GM23338 (cell line): ENCODE measurements at regions not wholly inside any gene's neighbourhood (a gene's known extent, or its start where the extent isn't known, plus 50 kb on each side); places are given as distances from the start of the nearest gene placed in this dataset.

Experiments
- ATAC-seq: fragments of 200-7000 bp; cut with Tn5 transposase; 3 replicates; pipeline ENCODE4 v1.9.1; 2020
- DNase-seq: peaks from one replicate; pipeline ENCODE4 v3.0.0-alpha.2; 2015; ENCODE audit warnings: low spot score
- H2AFZ ChIP-seq: fragments of 200-600 bp; sonication (generic); 2 replicates; pipeline ENCODE4 v1.8.0; 2016; ENCODE audit warnings: antibody characterized with exemption, mild to moderate bottlenecking, moderate library complexity
- H3F3A ChIP-seq: fragments of 200-600 bp; sonication (generic); replicated peaks from 2 replicates; pipeline ENCODE4 v1.8.0; 2017; ENCODE audit warnings: antibody characterized with exemption, mixed run types, low read depth
- H3K27ac ChIP-seq: fragments of 200-600 bp; sonication (generic); 2 replicates; pipeline ENCODE4 v1.6.1; 2016; ENCODE audit warnings: low read depth
- H3K27me3 ChIP-seq: fragments of 200-600 bp; sonication (generic); 2 replicates; pipeline ENCODE4 v1.8.0; 2016; ENCODE audit warnings: mild to moderate bottlenecking, mixed run types, moderate library complexity; ENCODE audit not compliant: insufficient read depth
- H3K36me3 ChIP-seq: fragments of 200-600 bp; sonication (generic); 2 replicates; pipeline ENCODE4 v1.8.0; 2016; ENCODE audit warnings: mild to moderate bottlenecking; ENCODE audit not compliant: insufficient read depth
- H3K4me1 ChIP-seq: fragments of 200-600 bp; sonication (generic); 2 replicates; pipeline ENCODE4 v1.8.0; 2016; ENCODE audit warnings: mild to moderate bottlenecking, moderate library complexity; ENCODE audit not compliant: insufficient read depth
- H3K4me2 ChIP-seq: fragments of 200-600 bp; sonication (generic); 2 replicates; pipeline ENCODE4 v1.7.1; 2017; ENCODE audit warnings: mixed run types
- H3K4me3 ChIP-seq: fragments of 200-600 bp; sonication (generic); 2 replicates; pipeline ENCODE4 v1.6.1; 2016; ENCODE audit warnings: mixed run types
- H3K79me2 ChIP-seq: fragments of 200-600 bp; sonication (generic); replicated peaks from 2 replicates; pipeline ENCODE4 v1.8.0; 2017; ENCODE audit warnings: mild to moderate bottlenecking; ENCODE audit not compliant: insufficient read depth
- H3K9me2 ChIP-seq: fragments of 200-600 bp; sonication (generic); 2 replicates; pipeline ENCODE4 v1.8.0; 2017; ENCODE audit not compliant: insufficient read depth
- H4K20me1 ChIP-seq: fragments of 200-600 bp; sonication (generic); replicated peaks from 2 replicates; pipeline ENCODE4 v1.8.0; 2017; ENCODE audit warnings: mild to moderate bottlenecking; ENCODE audit not compliant: insufficient read depth
- H3K27ac Mint-ChIP-seq: 2 replicates; pipeline ENCODE4 v1.8.0; 2020; ENCODE audit warnings: inconsistent platforms, mild to moderate bottlenecking, moderate library complexity, mixed read lengths
- H3K27me3 Mint-ChIP-seq: 3 replicates; pipeline ENCODE4 v1.8.0; 2022; ENCODE audit warnings: low read depth, mild to moderate bottlenecking, moderate library complexity, mixed read lengths, inconsistent platforms; ENCODE audit not compliant: insufficient read depth, poor library complexity
- H3K36me3 Mint-ChIP-seq: 3 replicates; pipeline ENCODE4 v1.8.0; 2021; ENCODE audit warnings: low read depth, mild to moderate bottlenecking, inconsistent platforms, moderate library complexity, mixed read lengths
- H3K4me1 Mint-ChIP-seq: 3 replicates; pipeline ENCODE4 v1.8.0; 2020; ENCODE audit warnings: mild to moderate bottlenecking, inconsistent platforms, mixed read lengths
- H3K4me3 Mint-ChIP-seq: 3 replicates; pipeline ENCODE4 v1.8.0; 2021; ENCODE audit warnings: moderate library complexity, mild to moderate bottlenecking, inconsistent platforms, mixed read lengths
- H3K9me3 Mint-ChIP-seq: 3 replicates; pipeline ENCODE4 v1.8.0; 2020; ENCODE audit warnings: moderate library complexity, mild to moderate bottlenecking, inconsistent platforms, mixed read lengths
- CREB1 ChIP-seq: fragments of 250-450 bp; sonication (Bioruptor Pico); IDR thresholded peaks from 2 replicates; pipeline ENCODE4 v1.5.0; 2020; ENCODE audit warnings: low read depth, mild to moderate bottlenecking, moderate library complexity
- EZH2 ChIP-seq: fragments of 200-600 bp; sonication (generic); IDR thresholded peaks from one replicate; pipeline ENCODE4 v1.8.0; 2017; ENCODE audit warnings: antibody characterized with exemption, mild to moderate bottlenecking, low read depth; ENCODE audit not compliant: unreplicated experiment
- EZH2phosphoT487 ChIP-seq: fragments of 200-600 bp; sonication (generic); IDR thresholded peaks from one replicate; pipeline ENCODE4 v1.8.1; 2018; ENCODE audit warnings: antibody characterized with exemption; ENCODE audit not compliant: unreplicated experiment
- TF ChIP-seq, protein P1 (sequence below): IDR thresholded peaks from one replicate; pipeline ENCODE4 v1.6.1; 2018; ENCODE audit warnings: antibody characterized with exemption; ENCODE audit not compliant: unreplicated experiment
- TF ChIP-seq, protein P2 (sequence below): fragments of 250-450 bp; sonication (Bioruptor Pico); IDR thresholded peaks from 2 replicates; pipeline ENCODE4 v1.5.0; 2020; ENCODE audit warnings: mild to moderate bottlenecking, moderate library complexity

DNA sequence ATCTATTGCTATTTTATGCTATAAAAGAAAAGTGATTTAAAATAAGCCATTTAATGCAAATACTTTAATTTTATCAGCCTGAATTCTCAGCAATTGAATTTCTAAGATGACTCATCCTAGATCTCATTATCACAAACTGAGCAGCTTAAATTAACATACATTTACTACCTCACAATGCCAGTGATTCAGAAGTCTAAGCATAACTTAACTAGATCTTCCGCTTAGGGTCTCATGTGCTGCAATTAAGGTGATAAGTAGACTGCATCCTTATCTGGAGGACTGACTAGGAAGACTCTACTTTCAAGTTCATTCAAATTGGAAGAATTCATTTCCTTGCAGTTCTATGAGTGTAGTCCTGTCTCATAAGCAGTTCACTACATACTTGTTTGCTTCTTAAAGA is 286.6 kb downstream of the COL11A1 start:
- Mint-ChIP-seq H3K36me3 (no peaks in the 10 kb centered on the region), H3K27ac (no peak overlapping the region)

More for the DNA sequence above, 286.6 kb downstream of the COL11A1 start:
- H3K36me3 ChIP-seq: no peaks in the 10 kb centered on the region
- no peaks in the 10 kb centered on the region for H3F3A ChIP-seq
- no peaks in the 10 kb centered on the region for H4K20me1 ChIP-seq
- H2AFZ ChIP-seq: peak overlapping the region; percentile 8; the same call in 1 of the 2 replicates
- H3K27me3 ChIP-seq: no peaks in the 10 kb centered on the region
- no peak overlapping the region for H3K4me2 ChIP-seq
- no peaks in the 10 kb centered on the region for H3K9me2 ChIP-seq
- no peaks in the 10 kb centered on the region for H3K4me1 Mint-ChIP-seq
- no peaks in the 10 kb centered on the region for H3K27me3 Mint-ChIP-seq
- no peak for DNase-seq
- no peaks in the 10 kb centered on the region for H3K79me2 ChIP-seq
- no peak overlapping the region for H3K4me3 Mint-ChIP-seq
- no peak overlapping the region for H3K27ac ChIP-seq
- H3K4me1 ChIP-seq: no peaks in the 10 kb centered on the region
- TF ChIP-seq CREB1 (CRISPR knock-in tag): no peak
- TF ChIP-seq, protein P1, sequence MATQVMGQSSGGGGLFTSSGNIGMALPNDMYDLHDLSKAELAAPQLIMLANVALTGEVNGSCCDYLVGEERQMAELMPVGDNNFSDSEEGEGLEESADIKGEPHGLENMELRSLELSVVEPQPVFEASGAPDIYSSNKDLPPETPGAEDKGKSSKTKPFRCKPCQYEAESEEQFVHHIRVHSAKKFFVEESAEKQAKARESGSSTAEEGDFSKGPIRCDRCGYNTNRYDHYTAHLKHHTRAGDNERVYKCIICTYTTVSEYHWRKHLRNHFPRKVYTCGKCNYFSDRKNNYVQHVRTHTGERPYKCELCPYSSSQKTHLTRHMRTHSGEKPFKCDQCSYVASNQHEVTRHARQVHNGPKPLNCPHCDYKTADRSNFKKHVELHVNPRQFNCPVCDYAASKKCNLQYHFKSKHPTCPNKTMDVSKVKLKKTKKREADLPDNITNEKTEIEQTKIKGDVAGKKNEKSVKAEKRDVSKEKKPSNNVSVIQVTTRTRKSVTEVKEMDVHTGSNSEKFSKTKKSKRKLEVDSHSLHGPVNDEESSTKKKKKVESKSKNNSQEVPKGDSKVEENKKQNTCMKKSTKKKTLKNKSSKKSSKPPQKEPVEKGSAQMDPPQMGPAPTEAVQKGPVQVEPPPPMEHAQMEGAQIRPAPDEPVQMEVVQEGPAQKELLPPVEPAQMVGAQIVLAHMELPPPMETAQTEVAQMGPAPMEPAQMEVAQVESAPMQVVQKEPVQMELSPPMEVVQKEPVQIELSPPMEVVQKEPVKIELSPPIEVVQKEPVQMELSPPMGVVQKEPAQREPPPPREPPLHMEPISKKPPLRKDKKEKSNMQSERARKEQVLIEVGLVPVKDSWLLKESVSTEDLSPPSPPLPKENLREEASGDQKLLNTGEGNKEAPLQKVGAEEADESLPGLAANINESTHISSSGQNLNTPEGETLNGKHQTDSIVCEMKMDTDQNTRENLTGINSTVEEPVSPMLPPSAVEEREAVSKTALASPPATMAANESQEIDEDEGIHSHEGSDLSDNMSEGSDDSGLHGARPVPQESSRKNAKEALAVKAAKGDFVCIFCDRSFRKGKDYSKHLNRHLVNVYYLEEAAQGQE: no peak
- TF ChIP-seq EZH2: no peak
- TF ChIP-seq, protein P2, sequence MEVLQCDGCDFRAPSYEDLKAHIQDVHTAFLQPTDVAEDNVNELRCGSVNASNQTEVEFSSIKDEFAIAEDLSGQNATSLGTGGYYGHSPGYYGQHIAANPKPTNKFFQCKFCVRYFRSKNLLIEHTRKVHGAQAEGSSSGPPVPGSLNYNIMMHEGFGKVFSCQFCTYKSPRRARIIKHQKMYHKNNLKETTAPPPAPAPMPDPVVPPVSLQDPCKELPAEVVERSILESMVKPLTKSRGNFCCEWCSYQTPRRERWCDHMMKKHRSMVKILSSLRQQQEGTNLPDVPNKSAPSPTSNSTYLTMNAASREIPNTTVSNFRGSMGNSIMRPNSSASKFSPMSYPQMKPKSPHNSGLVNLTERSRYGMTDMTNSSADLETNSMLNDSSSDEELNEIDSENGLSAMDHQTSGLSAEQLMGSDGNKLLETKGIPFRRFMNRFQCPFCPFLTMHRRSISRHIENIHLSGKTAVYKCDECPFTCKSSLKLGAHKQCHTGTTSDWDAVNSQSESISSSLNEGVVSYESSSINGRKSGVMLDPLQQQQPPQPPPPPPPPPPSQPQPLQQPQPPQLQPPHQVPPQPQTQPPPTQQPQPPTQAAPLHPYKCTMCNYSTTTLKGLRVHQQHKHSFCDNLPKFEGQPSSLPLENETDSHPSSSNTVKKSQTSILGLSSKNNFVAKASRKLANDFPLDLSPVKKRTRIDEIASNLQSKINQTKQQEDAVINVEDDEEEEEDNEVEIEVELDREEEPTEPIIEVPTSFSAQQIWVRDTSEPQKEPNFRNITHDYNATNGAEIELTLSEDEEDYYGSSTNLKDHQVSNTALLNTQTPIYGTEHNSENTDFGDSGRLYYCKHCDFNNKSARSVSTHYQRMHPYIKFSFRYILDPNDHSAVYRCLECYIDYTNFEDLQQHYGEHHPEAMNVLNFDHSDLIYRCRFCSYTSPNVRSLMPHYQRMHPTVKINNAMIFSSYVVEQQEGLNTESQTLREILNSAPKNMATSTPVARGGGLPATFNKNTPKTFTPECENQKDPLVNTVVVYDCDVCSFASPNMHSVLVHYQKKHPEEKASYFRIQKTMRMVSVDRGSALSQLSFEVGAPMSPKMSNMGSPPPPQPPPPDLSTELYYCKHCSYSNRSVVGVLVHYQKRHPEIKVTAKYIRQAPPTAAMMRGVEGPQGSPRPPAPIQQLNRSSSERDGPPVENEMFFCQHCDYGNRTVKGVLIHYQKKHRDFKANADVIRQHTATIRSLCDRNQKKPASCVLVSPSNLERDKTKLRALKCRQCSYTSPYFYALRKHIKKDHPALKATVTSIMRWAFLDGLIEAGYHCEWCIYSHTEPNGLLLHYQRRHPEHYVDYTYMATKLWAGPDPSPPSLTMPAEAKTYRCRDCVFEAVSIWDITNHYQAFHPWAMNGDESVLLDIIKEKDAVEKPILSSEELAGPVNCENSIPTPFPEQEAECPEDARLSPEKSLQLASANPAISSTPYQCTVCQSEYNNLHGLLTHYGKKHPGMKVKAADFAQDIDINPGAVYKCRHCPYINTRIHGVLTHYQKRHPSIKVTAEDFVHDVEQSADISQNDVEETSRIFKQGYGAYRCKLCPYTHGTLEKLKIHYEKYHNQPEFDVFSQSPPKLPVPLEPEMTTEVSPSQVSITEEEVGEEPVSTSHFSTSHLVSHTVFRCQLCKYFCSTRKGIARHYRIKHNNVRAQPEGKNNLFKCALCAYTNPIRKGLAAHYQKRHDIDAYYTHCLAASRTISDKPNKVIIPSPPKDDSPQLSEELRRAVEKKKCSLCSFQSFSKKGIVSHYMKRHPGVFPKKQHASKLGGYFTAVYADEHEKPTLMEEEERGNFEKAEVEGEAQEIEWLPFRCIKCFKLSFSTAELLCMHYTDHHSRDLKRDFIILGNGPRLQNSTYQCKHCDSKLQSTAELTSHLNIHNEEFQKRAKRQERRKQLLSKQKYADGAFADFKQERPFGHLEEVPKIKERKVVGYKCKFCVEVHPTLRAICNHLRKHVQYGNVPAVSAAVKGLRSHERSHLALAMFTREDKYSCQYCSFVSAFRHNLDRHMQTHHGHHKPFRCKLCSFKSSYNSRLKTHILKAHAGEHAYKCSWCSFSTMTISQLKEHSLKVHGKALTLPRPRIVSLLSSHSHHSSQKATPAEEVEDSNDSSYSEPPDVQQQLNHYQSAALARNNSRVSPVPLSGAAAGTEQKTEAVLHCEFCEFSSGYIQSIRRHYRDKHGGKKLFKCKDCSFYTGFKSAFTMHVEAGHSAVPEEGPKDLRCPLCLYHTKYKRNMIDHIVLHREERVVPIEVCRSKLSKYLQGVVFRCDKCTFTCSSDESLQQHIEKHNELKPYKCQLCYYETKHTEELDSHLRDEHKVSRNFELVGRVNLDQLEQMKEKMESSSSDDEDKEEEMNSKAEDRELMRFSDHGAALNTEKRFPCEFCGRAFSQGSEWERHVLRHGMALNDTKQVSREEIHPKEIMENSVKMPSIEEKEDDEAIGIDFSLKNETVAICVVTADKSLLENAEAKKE (CRISPR knock-in tag): no peak
- TF ChIP-seq EZH2phosphoT487: no peak
- no peak for ATAC-seq
- no peak overlapping the region for H3K4me3 ChIP-seq
- no peaks in the 10 kb centered on the region for H3K9me3 Mint-ChIP-seq
